ENCODE measurements at regions not wholly inside any gene's neighbourhood (a gene's known extent, or its start where the extent isn't known, plus 50 kb on each side); places are given as distances from the start of the nearest gene placed in this dataset.
"Not testable (repeated sequence)": the region's sequence is repeated elsewhere in the genome, so short reads cannot be mapped to it uniquely, and the experiment has no call there.

DNA sequence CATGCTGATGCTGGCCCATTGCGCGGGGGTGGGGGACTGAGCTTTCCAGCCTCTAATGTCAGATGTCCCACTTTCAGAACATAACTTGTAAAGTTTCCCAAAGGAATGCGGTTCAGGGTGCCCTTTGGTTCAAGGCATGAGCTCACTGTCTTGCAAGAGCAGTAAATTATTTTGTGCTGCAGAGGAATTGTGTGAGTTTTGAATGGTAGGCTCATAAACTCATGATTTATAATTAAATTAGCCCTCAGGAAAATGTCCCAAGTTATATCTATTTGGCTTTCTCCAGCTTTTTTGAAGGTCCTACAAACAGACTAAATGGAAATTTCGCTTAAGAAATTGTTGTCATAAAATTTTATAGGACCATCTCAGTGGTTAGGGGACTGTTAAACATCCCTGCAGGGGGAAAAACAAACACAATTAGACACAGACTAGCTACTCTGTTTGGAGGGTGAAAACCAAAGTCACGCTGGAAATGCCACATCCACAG lies 321.8 kb downstream of the HS3ST3B1 start:
- no peak for DNase-seq (ENCODE audit: low read depth in 2 of 2)

DNA sequence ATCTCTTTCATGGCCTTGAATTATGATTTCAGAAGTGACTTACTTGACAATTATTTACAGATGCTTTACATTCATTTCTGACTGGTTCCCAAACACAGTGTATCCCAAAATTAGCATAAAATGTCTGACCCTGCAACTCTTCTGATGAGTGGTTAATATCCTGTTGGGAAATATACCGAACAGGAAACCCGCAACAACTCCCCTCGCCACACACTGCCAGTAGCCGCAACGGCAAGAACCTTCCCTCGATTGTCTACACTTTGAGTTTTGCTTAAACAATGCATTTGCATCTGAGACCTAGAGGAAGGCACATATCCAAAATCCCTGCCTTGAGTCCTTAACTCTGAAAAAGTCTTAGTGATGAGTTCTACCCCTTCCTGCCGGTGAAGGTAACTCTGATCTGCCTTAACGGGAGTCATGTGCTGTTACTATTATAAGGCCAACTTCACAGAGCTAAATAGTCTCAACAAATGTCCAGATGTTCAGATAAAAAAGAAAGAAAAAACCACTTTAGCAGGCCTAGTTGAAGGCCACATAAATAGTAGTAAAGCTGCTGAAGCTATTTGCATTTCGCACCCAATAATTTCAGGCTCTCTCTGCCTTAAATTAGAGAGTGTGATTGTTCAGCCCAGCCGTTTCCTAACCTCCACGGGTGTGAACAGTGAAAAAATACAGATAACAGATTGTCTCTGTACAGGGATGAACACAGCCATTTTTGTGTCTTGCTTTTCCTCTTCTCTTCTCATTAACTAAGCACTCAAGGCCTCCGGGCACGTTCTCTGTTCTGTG lies 321.1 kb downstream of the HS3ST3B1 start:
- no peak for DNase-seq (ENCODE audit: low read depth in 2 of 2)

DNA sequence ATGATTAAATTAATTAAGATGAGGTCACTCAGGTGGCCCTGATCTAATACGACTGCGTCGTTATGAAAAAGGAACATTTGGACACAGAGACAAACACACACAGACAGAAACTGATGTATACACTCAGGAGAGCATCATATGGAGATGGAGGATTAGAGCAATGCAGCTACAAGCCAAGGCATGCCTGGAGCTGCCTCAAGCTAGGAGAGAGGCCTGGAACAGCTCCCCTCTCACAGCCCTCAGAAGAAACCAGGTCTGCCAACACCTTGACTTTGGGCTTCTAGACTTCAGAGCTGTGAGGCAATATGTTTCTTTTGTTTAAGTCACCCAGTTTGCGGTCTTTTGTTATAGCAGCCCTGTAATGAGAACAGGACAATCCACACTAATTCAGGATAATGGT lies 318.9 kb downstream of the HS3ST3B1 start:
- no peak for DNase-seq (ENCODE audit: low read depth in 2 of 2)

DNA sequence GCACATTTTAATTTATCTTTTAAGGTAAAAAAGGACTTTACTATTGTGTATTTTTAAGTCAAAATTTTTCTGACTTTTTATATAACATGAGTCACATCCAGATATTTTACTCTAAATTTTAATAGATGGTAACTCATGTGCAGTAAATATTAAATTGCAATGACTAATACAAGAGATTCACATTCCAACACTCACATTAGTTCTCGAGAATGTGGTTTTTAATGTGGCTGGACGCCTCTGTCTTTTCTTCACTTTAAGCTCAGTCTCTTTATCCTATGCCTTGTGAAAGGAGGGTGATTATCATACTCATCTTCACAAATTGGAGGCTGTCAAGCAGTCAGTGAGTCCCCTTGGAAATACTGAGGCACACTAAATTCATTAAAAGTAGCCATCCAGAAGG lies 315.6 kb downstream of the HS3ST3B1 start:
- DNase-seq (ENCODE audit: low read depth in 2 of 2) = no peak

GRCh38 chr17:14605267-14605599 lies 304.4 kb downstream of the HS3ST3B1 start:
- DNase-seq (ENCODE audit: low read depth in 2 of 2) = no peak

DNA sequence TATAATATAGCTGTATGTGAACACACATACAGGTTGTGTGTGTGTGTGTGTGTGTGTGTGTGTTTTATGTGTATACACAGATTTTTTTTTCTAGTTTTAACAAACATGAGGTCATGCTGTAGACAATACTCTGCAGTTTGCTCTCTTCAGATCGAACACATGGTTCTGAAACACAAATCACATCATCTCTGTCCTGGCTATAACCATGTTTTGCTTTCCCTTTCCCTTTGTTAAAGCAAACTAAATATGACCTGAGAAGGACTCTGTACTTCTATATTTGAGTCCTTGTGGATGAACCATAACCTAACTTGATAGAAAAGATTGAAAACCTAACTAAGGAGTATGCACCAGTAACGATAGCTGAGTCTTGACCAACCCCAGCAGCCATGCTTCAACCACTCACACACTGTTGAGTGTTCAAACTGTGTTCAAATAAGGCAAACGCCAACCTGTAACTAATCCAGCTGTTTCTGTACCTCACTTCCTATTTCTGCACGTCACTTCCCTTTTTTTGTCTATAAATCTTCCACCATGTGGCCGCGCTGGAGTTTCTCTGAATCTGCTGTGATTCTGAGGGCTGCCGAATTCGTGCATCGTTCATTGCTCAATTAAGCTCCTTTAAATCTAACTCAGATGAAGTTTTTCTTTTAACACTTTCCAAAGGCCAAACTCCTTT lies 303.8 kb downstream of the HS3ST3B1 start:
- DNase-seq (ENCODE audit: low read depth in 2 of 2) = no peak

- no peak for DNase-seq (ENCODE audit: low read depth in 2 of 2)
Observed at GRCh38 chr17:14596224-14596623, 295.3 kb downstream of the HS3ST3B1 start.

GRCh38 chr17:14595656-14596055 lies 294.8 kb downstream of the HS3ST3B1 start:
- no peak for DNase-seq (ENCODE audit: low read depth in 2 of 2)

DNA sequence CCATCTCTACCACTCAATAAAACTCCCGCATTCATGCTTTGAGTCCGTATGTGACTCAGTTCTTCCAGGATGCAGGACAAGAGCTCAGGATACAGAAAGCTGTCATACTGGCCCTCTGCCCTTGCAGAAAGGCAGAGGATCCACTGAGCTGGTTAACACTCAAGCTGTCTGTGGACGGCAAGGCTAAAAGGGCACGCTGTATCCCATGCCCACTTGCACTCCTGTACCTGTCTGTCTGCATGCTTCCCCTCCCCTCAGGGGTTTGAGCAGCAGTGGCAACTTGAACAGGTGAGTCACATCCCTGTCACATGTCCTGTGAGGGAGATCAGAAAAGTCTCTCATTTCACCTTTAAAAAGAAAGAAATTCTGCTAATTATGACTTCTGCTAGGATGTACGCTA lies 293.8 kb downstream of the HS3ST3B1 start:
- DNase-seq (ENCODE audit: low read depth in 2 of 2) = no peak

GRCh38 chr17:14593956-14594355 lies 293.1 kb downstream of the HS3ST3B1 start:
- no peak for DNase-seq (ENCODE audit: low read depth in 2 of 2)

- no peak for DNase-seq (ENCODE audit: low read depth in 2 of 2)
Observed at GRCh38 chr17:14590459-14591250, 289.8 kb downstream of the HS3ST3B1 start.

DNA sequence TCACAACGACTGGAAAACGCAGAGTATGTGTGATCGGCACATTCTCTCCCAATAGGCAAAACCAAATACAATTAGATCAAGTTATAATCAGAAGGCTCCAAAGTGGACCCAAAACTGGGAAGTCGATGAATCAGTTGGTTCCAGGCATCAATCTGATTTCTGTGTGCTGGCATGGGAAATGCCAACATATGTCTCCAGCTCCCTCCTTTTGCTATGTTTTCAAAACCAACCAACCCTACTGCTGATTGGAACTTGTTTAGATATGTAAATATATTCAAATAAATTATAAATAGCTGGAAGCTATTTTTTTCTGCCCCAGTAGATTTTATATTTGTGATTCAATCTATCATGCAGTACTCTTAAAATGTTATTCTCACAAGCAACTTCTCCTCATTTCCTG lies 284.2 kb downstream of the HS3ST3B1 start:
- DNase-seq (ENCODE audit: low read depth in 2 of 2) = no peak

GRCh38 chr17:14582996-14583395 lies 282.1 kb downstream of the HS3ST3B1 start:
- DNase-seq (ENCODE audit: low read depth in 2 of 2) = no peak

GRCh38 chr17:14581186-14581830 lies 280.4 kb downstream of the HS3ST3B1 start:
- DNase-seq (ENCODE audit: low read depth in 2 of 2) = no peak

GRCh38 chr17:14580499-14580898 lies 279.6 kb downstream of the HS3ST3B1 start:
- no peak for DNase-seq (ENCODE audit: low read depth in 2 of 2)

- no peak for DNase-seq (ENCODE audit: low read depth in 2 of 2)
Observed at GRCh38 chr17:14579716-14580115, 278.8 kb downstream of the HS3ST3B1 start.

DNA sequence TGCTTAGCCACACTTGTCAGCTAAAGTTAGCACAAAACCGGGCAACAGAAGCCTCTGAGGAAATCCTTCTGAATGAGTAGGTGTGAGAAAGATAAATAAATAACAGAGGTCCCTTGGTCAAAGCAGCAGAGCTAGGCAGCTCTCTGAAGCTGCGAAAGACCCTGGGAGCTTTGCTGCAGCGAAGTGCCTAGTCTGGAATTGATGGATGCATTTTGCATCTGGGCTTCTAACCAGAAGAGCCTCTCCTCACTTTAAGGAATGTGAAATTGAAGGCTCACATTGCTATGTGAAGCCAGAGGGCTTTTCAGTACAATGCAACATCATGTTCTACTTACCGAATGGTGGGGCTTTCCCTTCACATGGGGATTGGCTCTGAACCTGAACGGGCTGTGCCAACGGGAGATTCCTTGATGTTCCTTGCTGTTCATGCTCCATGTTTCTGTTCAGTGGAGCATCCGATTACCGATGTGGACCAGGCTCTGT lies 274.6 kb downstream of the HS3ST3B1 start:
- no peak for DNase-seq (ENCODE audit: low read depth in 2 of 2)

- DNase-seq (ENCODE audit: low read depth in 2 of 2) = not testable (repeated sequence)
Observed at GRCh38 chr17:14560325-14560724, 259.4 kb downstream of the HS3ST3B1 start.

- no peak for DNase-seq (ENCODE audit: low read depth in 2 of 2)
Observed at GRCh38 chr17:14559264-14560119, 258.6 kb downstream of the HS3ST3B1 start.

DNA sequence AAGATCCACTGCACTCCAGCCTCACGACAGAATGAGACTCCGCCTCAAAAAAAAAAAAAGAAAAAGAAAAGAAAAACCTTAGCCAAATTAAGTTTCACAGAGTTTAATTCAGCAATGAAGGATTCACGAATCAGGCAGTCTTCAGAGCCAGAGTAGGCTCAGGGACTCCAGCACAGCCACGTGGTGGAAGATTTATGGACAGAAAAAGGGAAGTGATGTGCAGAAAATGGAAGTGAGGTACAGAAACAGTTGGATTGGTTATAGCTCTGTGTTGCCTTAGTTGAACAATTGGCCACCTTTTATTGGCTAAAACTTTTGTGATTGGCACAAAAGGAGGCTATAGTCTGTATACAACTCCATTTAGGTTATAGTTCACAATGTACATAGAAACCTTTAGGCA lies 256.6 kb downstream of the HS3ST3B1 start:
- no peak for DNase-seq (ENCODE audit: low read depth in 2 of 2)

GRCh38 chr17:14553847-14554246 lies 253.0 kb downstream of the HS3ST3B1 start:
- DNase-seq (ENCODE audit: low read depth in 2 of 2) = no peak

All from stimulated activated CD8-positive, alpha-beta memory T cell treated with anti-CD3 and anti-CD28 coated beads, Interleukin-7, amount 100 ng/mL, for 1 hour (primary cell).